Endothelial cell of umbilical vein (primary cell): ENCODE measurements at regions not wholly inside any gene's neighbourhood (a gene's known extent, or its start where the extent isn't known, plus 50 kb on each side); places are given as distances from the start of the nearest gene placed in this dataset.

Experiments used
- BruUV-seq: library from RNA; stranded (reverse); fragments of 400-500 nt; replicated peaks from 2 replicates; lab custom pipeline; 2021; lab: Mats Ljungman, UMichigan
- CTCF ChIA-PET: fragments of 300-600, 350-600 bp; sonication (Branson Sonifier 250); formaldehyde crosslinking; loops from one replicate; lab custom pipeline; 2021; ENCODE audit warnings: antibody characterized with exemption, inconsistent platforms; lab: Charles Lee
- POLR2A ChIA-PET: fragments of 300-600, 350-600 bp; sonication (Branson Sonifier 250); formaldehyde crosslinking; loops from one replicate; lab custom pipeline; 2021; ENCODE audit warnings: antibody characterized with exemption, inconsistent platforms; lab: Charles Lee
- DNase-seq: peaks from one replicate; pipeline ENCODE4 v3.0.0-alpha.2; 2011; ENCODE audit warnings: low read depth, low spot score
- FAIRE-seq: peaks from 2 replicates; lab custom pipeline; 2011; peaks lifted over from hg19 to GRCh38; lab: Jason Lieb, UNC
- H2AFZ ChIP-seq: 2 replicates; pipeline ENCODE4 v1.6.0; 2012; ENCODE audit warnings: low read depth, low read length, control low read depth, inconsistent platforms
- H3K27ac ChIP-seq: 2 replicates; pipeline ENCODE4 v1.5.1; 2011; ENCODE audit warnings: low read depth, mild to moderate bottlenecking, control low read depth, low read length, moderate library complexity; ENCODE audit not compliant: insufficient read depth
- H3K27me3 ChIP-seq, 2 experiments: 2 replicates each; pipeline versions ENCODE4 v1.6.0 to v1.6.1; 2011; ENCODE audit warnings: low read length in 2 of 2, mixed read lengths in 1 of 2; ENCODE audit not compliant: control insufficient read depth in 2 of 2, insufficient read depth in 2 of 2
- H3K36me3 ChIP-seq, 2 experiments: 2 replicates in 1 of 2; 3 replicates in 1 of 2; pipeline ENCODE4 v1.5.1; 2011; ENCODE audit warnings: low read length in 2 of 2, mild to moderate bottlenecking in 1 of 2, moderate library complexity in 1 of 2; ENCODE audit not compliant: control insufficient read depth in 2 of 2, insufficient read depth in 2 of 2; ENCODE audit errors: extremely low read depth in 1 of 2
- H3K4me1 ChIP-seq: 3 replicates; pipeline ENCODE4 v1.5.1; 2011; ENCODE audit warnings: mild to moderate bottlenecking, low read length; ENCODE audit not compliant: control insufficient read depth, insufficient read depth; ENCODE audit errors: extremely low read depth
- H3K4me2 ChIP-seq: 2 replicates; pipeline ENCODE4 v1.6.1; 2011; ENCODE audit warnings: low read length, control low read depth, mixed read lengths; ENCODE audit not compliant: insufficient read depth
- H3K4me3 ChIP-seq, 3 experiments: fragments of 200-600 bp in 1 of 3; sonication (generic), shearing (Covaris generic) in 1 of 3; replicated peaks in 1 of 3; 2 replicates each; pipeline ENCODE4 v1.5.1; 2011 to 2016; ENCODE audit warnings: control low read depth in 3 of 3, low read length in 3 of 3, mild to moderate bottlenecking in 2 of 3, inconsistent platforms in 1 of 3, low read depth in 1 of 3, moderate library complexity in 1 of 3; ENCODE audit not compliant: insufficient read depth in 1 of 3
- H3K79me2 ChIP-seq: 2 replicates; pipeline ENCODE4 v1.6.0; 2012; ENCODE audit warnings: low read length, inconsistent platforms; ENCODE audit not compliant: control insufficient read depth, insufficient read depth
- H3K9ac ChIP-seq: replicated peaks from 2 replicates; pipeline ENCODE3; 2011; ENCODE audit warnings: low read length, control low read depth; ENCODE audit not compliant: insufficient read depth; ENCODE audit errors: extremely low read depth
- H3K9me1 ChIP-seq: replicated peaks from 3 replicates; pipeline ENCODE4 v1.6.0; 2011; ENCODE audit warnings: mild to moderate bottlenecking, low read length; ENCODE audit not compliant: control insufficient read depth, insufficient read depth; ENCODE audit errors: extremely low read depth
- H3K9me3 ChIP-seq: replicated peaks from 2 replicates; pipeline ENCODE4 v1.5.1; 2012; ENCODE audit warnings: low read length, inconsistent platforms; ENCODE audit not compliant: control insufficient read depth, insufficient read depth
- H4K20me1 ChIP-seq: replicated peaks from 2 replicates; pipeline ENCODE3; 2011; ENCODE audit warnings: mild to moderate bottlenecking, low read length; ENCODE audit not compliant: control insufficient read depth, insufficient read depth; ENCODE audit errors: extremely low read depth
- EZH2 ChIP-seq: IDR thresholded peaks from 2 replicates; pipeline ENCODE4 v1.6.1; 2012; ENCODE audit warnings: borderline replicate concordance, low read depth, mild to moderate bottlenecking, moderate library complexity, low read length, inconsistent platforms; ENCODE audit not compliant: severe bottlenecking
- FOS ChIP-seq: IDR thresholded peaks from 2 replicates; pipeline ENCODE4 v1.6.1; 2011; ENCODE audit warnings: mild to moderate bottlenecking, low read length, moderate library complexity, borderline replicate concordance; ENCODE audit not compliant: insufficient read depth
- GATA2 ChIP-seq: IDR thresholded peaks from 2 replicates; pipeline ENCODE4 v1.7.0; 2011; ENCODE audit warnings: low read depth, mild to moderate bottlenecking, moderate library complexity, mixed read lengths, low read length; ENCODE audit not compliant: insufficient read length, insufficient read depth
- JUN ChIP-seq: IDR thresholded peaks from 2 replicates; pipeline ENCODE4 v1.6.1; 2011; ENCODE audit warnings: borderline replicate concordance, low read depth; ENCODE audit not compliant: insufficient read length, insufficient read depth
- MYC ChIP-seq: IDR thresholded peaks from one replicate; pipeline ENCODE4 v1.6.1; 2011; ENCODE audit warnings: mild to moderate bottlenecking, low read depth, low read length
- POLR2A ChIP-seq: IDR thresholded peaks from 2 replicates; pipeline ENCODE4 v1.6.1; 2012; ENCODE audit warnings: low read depth, mild to moderate bottlenecking, control low read depth, low read length
- POLR2AphosphoS5 ChIP-seq: IDR thresholded peaks from 2 replicates; pipeline ENCODE4 v1.6.1; 2012; ENCODE audit warnings: low read depth, mild to moderate bottlenecking, control low read depth, low read length, moderate library complexity; ENCODE audit not compliant: insufficient read depth
- dilution Hi-C: fragments of 300-500 bp; cut with MboI; formaldehyde crosslinking; loops from one replicate; pipeline ENCODE4 v1.15.0; 2019; ENCODE audit warnings: low sequenced_read_pairs; ENCODE audit not compliant: extremely low pct_ligation_motif_present
- intact Hi-C: fragments of 100-400 bp; cut with micrococcal nuclease; formaldehyde crosslinking; loops from one replicate; pipeline ENCODE4 v1.10.0; 2022
- TF ChIP-seq, protein P1 (sequence below): IDR thresholded peaks from 2 replicates; pipeline ENCODE4 v1.6.1; 2011; ENCODE audit not compliant: insufficient read depth, insufficient read length
- TF ChIP-seq, protein P2 (sequence below), 2 donors: IDR thresholded peaks; 1 replicate in 1 of 2; 2 replicates in 1 of 2; pipeline ENCODE4 v1.5.1; 2011; ENCODE audit warnings: low read length in 2 of 2, mild to moderate bottlenecking in 2 of 2, moderate library complexity in 2 of 2, control low read depth in 1 of 2, inconsistent platforms in 1 of 2, low read depth in 1 of 2; ENCODE audit not compliant: insufficient read depth in 1 of 2; ENCODE audit errors: extremely low read depth in 1 of 2

DNA sequence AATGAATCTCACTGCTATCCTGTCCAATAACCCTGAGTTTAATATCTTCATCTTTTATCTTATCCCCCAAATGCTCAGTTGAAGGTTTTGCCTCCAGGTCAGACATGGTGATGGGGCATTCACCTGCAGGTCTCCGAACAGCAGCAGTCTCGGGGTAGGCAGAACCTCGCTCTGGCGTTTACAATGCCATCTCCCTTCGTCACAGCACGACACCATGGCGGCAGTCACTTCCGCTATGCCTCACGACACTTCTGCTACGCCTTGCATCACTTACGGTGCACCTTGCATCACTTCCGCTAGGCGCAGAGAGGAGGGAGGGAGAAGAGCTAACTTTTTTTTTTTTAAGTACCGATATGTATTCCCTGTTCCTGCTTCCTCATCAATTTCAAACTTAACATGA is 194.9 kb downstream of the BCAS1 start:
- no peaks in the 10 kb centered on the region for H4K20me1 ChIP-seq
- H3K36me3 ChIP-seq = no peaks in the 10 kb centered on the region
- H2AFZ ChIP-seq = no peak overlapping the region
- H3K4me2 ChIP-seq = no peak overlapping the region
- H3K4me1 ChIP-seq = peaks cover 14% of the 10 kb centered on the region
- dilution Hi-C loops (no loop called here), intact Hi-C loops (loop anchor here (5.0 kb wide), 1 partner anchor 138 kb away; no protein-coding TSS in a partner anchor)
- H3K9me3 ChIP-seq = no peaks in the 10 kb centered on the region
- no TSS peak for BruUV-seq
- CTCF ChIA-PET = no interaction called here
- H3K27ac ChIP-seq = no peak overlapping the region
- POLR2A ChIA-PET = no interaction called here
- no peak overlapping the region for H3K9ac ChIP-seq
- H3K79me2 ChIP-seq = no peaks in the 10 kb centered on the region
- H3K9me1 ChIP-seq = no peaks in the 10 kb centered on the region
- TF ChIP-seq, protein P1, sequence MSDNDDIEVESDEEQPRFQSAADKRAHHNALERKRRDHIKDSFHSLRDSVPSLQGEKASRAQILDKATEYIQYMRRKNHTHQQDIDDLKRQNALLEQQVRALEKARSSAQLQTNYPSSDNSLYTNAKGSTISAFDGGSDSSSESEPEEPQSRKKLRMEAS = no peak
- TF ChIP-seq EZH2 (no peak), POLR2A (no peak), GATA2 (no peak), FOS (no peak), POLR2AphosphoS5 (no peak), JUN (no peak), MYC (no peak)
- TF ChIP-seq, protein P2, sequence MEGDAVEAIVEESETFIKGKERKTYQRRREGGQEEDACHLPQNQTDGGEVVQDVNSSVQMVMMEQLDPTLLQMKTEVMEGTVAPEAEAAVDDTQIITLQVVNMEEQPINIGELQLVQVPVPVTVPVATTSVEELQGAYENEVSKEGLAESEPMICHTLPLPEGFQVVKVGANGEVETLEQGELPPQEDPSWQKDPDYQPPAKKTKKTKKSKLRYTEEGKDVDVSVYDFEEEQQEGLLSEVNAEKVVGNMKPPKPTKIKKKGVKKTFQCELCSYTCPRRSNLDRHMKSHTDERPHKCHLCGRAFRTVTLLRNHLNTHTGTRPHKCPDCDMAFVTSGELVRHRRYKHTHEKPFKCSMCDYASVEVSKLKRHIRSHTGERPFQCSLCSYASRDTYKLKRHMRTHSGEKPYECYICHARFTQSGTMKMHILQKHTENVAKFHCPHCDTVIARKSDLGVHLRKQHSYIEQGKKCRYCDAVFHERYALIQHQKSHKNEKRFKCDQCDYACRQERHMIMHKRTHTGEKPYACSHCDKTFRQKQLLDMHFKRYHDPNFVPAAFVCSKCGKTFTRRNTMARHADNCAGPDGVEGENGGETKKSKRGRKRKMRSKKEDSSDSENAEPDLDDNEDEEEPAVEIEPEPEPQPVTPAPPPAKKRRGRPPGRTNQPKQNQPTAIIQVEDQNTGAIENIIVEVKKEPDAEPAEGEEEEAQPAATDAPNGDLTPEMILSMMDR (IDR thresholded peaks at IDR 0.05; ENCODE audit: extremely low read depth in 1 of 2, insufficient read depth in 1 of 2, low read depth in 1 of 2, low read length in 2 of 2) = no peak
- H3K4me3 ChIP-seq = no peak overlapping the region
- FAIRE-seq (no peak), DNase-seq (no peak)
- H3K27me3 ChIP-seq = no peaks in the 10 kb centered on the region
